ENCODE measurements at regions not wholly inside any gene's neighbourhood (a gene's known extent, or its start where the extent isn't known, plus 50 kb on each side); places are given as distances from the start of the nearest gene placed in this dataset.

DNA sequence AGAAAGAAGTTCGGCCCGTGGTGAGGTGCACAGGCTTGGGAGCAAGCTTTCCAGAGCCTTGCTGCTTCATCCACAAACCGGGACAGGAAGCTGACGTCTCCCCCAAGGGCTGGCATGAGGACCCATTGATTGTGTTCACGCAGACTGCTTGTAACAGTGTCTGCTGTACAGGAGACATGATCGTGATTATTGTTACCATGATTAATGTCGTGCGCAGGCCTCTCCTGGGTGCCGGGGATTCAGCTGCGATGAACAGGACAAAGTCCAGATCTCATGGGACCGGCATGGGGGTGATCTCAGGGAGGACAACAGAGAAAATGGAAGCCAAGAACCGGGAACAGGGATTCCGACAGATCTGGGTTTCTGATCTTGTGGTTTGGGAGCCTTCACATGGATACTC lies 219.9 kb downstream of the BRD1 start:
- no peak for DNase-seq (ENCODE audit: low spot score)

DNA sequence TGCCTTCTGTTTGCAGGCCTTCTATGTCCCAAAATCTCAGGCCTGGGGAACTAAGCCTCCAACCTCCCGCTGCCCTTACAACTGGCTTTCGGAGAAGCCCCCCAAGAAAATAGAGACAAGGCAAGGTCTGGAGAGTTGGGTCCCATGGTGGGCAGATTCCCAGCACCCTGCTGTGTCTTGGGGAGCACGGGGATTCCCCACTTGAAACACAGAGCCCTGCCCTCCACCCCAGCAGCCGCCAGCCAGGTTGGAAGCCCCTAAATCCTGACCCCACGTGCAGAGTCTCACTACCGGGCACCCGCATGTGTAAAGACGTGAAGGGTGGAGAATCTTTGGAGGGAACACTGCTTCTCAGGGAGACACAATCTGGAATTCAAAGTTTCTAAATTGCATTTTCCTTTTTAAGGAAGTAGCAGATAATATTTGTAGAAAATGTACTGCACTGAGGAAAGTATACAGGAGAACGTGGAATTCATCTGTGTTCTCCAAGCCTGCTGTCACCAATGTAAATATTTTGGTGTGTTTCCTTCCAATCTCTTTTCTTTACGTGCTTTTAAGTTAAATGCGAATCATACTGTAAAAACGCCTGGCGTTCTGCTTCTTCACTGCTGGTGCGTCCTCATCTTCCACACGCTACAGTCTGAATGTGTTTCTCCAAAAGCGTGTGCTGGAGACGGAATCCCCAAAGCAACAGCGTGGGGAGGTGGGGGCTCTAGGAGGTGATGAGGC lies 220.9 kb downstream of the BRD1 start:
- DNase-seq (ENCODE audit: low spot score): no peak

DNA sequence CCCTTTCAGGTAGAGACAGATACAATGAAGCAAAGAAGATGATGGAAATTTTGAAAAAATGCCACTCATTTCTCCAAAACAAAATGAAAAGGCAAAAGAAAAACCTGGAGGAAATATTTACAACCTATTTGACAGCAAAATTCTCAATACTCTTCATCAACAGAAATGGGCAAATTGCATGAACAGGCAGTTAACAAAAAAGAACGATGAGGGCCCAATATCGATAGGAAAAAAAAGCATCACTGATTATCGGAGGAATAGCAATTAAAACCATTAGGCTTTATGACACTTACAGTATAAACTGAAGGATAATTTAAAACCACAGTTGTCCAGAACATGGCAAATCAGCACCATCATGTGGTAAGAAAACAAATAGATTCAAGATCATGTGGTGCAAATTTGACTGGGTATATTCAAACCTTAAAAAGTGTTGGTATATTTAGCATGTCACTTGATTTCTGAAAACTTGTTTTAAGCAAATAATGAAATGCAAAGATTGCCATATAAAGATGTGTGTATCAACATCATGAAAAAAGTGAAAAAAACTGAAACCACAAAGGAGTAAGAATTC lies 222.9 kb downstream of the BRD1 start:
- peak; percentile 19 for DNase-seq (ENCODE audit: low spot score)

DNA sequence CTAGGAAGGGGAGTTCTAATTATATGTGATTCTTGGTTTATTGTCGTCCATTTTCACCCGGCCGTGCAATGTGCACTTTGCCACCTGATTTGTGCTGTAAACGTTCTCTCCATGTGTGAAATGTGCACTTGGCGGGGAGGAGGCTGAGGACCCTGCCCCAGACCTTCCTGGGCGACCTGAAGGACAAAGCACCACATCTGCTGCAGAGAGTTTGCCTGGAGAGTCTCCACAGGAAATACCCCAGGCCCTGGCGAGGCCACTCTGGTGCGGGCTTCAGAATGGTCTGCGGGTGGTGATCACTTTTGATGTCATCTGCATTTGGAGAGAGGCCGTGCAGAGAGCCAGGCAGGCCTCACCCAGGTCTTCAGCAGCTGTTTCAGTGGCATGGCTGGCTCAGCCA lies 224.7 kb downstream of the BRD1 start:
- DNase-seq (ENCODE audit: low spot score): no peak

DNA sequence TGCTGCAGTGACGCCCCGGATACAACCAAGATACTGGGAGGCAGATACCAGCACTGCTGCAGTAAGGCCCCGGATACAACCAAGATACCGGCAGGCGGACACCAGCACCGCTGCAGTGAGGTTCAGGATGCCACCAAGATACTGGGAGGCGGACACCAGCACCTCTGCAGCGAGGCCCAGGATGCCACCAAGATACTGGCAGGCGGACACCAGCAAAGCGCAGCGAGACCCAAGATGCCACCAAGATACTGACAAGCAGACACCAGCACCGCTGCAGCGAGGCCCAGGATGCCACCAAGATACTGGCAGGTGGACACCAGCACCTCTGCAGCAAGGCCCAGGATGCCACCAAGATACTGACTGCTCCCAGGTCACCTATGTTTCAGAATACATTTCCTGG lies 225.2 kb downstream of the BRD1 start:
- no peak for DNase-seq (ENCODE audit: low spot score)

DNA sequence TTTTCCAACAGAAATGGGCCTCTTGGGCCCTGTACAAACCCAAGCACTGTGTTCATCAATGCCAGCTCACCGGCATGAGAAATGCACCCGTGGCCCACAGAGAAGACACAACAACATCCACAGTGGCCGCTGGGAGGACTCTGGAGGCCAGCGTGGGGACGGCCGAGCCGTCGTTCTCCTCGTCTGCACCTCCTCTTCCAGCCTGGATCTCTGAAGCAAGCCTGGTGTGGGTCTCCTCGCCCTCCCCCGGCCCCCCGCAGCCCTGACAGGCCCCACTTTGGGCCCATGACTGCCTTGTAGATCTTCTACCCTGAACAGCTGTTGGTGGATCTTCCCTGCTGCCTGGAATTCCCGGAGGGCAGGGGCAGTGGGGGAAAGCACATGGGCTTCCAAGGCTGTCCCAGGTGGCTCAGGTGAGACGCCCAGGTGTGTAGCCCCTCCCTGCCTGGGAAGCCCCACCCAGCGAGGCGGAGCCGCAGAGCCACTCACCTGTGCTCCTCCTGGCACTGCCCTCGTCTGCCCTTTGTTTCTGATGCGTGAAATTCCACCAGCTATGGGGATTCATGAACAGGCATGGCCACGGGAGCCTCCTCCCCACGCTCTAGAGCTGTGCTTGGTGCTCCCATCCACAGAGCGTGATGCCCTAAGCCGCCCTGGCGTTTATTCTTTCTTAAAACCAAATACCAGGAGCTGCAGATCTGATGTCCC lies 225.9 kb downstream of the BRD1 start:
- peak; percentile 6 for DNase-seq (ENCODE audit: low spot score)

DNA sequence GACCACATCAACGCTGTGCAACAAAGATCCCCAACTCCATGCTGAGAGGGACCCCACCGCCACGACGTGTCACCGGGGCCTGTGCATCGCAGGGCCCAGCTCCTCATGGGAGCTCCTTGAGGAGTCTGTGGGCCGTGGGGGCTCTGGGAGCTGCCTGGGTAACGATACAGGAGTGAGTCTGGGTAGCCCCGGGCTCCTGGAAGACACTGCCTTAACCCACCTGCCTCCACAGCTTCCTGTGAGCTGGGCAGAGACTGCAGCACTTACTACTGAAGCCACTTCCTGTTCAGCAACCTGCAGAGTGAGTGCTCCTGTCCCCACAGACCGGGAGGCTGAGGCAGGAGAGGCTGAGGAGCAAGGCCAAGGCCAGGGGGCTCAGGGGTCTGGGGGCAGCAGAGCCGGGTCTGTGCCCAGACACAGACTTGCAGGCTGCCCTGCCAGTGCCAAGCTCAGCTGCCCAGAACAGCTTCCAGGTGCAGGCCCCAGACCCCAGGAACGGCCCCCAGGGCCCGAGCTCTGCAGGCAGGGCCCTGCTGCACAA lies 226.7 kb downstream of the BRD1 start:
- DNase-seq (ENCODE audit: low spot score): no peak

DNA sequence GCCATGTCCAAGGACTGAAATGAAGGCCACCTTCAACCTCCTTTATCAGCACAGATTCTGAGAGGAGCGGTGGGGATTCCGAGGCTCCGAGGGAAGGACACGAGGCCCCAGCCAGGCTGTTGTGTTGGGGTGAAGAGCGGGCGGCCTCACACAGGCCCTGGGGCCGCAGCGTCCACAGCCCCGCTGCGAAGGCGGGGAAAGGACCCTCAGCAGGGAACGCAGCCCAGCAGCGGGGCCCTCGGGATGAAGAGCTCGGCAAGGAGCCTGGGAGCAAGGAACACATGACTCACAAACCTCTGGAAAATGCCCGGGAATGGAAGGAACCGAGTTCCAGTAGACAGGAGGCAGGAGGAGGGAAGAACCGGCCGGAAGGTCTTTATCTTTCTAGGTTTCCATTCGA lies 227.2 kb downstream of the BRD1 start:
- no peak for DNase-seq (ENCODE audit: low spot score)

DNA sequence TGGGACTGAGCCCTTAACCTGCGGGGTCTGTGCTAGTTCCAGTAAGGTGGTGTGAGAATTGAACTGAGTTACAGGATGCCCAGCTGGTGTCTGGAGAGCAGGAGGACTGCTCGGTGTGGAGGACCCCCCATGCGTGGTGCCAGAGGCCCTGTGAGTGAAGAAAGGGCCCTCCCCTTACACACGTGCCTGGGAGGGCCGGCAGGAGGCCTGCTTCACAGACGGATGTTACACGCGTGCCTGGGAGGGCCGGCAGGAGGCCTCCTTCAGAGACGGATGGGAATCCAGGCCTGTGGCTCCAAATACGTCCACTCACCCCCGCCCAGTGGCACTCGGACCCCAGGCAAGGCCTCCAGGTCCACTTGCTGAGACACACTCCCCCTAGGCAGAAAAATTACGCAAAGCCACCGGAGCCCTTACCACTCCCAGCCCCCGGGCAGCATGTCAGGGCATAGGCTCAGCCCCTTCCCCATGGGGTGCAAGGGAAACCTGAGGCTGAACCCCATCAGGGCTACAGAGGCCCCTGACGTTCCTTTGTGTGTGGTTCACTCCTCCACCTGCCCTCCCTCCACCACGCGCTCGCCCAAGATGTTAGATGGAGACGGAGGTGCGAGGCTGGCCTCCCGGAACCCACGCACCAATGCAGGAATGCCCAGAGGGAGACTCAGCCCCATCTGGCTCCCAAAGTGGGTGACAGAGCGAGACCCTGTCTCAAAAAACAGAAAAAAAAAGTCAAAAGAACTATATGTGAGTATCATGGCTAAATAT lies 227.8 kb downstream of the BRD1 start:
- no peak for DNase-seq (ENCODE audit: low spot score)

DNA sequence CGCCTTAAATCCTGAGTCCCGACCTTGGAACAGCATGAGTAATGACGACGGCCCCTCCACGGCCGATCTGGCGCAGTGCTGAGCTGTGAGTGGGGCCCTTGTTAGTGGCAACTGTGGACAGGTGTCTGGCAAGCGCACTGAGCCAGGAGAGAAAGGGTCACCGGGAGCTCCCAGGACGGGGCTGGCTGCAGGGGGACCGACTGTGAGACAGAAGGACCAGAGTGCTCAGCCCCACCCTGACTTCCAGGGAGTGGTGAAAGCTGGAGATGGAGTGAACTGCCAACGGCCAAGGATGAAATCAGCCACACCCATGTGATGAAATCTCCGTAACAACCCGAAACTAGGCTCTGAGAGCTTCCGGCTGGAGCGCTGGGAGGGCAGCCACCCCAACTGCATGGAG lies 228.6 kb downstream of the BRD1 start:
- no peak for DNase-seq (ENCODE audit: low spot score)

DNA sequence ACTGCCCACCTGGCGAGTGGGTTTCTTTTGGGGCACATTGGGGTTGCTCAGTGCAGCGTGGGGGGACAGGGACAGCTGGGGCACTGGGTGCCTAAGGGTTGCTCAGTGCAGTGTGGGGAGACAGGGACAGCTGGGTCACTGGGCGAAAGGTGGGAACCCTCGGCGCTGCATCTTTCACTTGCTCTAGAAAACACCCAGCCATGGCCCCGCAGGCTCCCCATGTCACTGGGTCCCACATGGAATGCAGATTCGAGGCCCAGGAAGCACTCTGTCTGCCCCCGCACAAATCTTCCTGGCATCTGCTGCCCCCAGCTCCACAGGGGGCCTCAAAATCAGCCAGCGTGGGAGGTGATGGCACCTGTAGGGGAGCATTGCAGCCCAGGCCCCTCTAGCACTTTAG lies 229.3 kb downstream of the BRD1 start:
- DNase-seq (ENCODE audit: low spot score): no peak

DNA sequence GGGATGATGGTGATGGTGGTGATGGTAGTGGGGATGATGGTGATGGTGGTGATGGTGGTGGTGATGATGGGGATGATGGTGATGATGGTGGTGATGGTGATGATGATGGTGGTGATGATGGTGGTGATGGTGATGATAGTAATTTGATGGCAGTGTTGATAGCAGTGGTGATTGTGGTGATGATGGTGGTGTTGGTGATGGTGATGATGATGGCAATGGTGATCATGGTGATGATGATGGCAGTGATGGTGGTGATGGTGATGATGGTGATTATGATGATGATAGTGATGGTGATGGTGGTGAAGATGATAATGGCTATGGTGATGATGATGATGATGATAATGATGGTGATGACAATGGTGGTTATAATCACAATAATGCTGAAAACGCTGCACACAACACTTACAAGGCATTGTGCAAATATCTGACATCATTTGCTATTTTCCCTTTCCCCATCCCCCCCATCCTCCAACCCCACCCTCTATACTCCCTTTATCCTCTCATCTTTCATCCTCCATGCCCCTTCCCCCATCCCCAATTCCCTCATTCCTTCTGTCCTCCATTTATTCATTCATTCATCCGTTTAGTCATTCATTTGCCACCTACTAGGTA lies 230.1 kb downstream of the BRD1 start:
- no peak for DNase-seq (ENCODE audit: low spot score)

DNA sequence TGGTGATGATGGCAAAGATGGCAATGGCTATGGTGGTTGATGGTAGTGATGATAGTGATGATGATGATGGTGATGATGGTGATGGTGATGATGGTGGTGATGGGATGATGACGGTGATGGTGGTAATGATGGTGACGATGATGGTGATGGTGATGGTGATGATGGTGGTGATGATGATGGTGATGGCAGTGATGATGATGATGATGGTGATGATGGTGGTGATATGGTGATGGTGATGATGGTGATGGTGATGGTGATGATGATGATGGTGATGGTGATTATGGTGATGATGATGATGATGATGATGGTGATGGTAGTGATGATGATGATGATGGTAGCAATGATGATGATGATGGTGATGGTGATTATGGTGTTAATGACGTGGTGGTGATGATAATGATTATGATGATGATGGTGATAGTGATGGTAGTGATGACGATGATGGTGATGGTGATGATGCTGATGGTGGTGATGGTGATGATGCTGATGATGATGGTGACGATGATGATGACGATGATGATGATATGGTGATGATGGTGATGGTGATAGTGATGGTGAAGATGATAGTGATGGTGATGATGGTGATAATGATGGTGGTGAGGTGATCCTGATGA lies 232.1 kb downstream of the BRD1 start:
- no peak for DNase-seq (ENCODE audit: low spot score)

DNA sequence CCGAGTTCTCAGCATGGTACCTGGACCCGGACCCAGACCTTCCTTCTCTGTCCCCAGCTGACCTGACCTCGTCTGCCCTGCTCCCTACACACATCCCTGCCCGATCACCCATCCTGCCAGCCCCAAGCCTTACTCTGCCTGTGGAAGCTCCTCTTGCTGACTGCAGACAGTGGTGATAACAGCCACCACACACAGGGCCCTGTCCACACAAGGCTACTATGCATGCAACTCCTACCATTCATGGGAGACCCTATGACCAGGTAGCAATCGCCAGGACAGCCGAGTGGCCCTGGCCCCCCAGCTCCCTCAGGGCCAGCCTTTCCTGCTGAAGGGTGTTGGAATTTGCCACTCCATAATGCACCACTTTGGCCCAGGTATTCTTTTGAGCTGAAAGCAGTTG lies 233.6 kb downstream of the BRD1 start:
- no peak for DNase-seq (ENCODE audit: low spot score)

DNA sequence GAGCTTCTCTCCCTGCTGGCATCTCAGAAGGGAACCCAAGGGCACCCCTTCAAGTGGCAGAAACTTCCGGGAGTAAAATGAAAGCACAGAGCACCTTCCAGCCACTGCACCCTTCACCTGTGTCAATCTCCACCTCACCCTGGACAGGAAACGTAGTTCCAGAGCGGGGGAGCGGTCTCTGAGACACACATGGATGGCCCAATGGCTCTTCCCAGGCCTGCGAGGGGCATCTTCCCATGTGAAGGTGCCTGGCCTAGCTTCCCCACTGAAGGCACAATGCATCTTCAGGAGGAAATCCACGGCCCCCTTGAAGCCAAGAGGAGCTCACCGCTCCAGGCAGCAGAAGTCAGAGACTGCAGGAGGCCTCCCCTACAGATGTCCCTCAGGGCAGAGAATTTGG lies 234.2 kb downstream of the BRD1 start:
- no peak for DNase-seq (ENCODE audit: low spot score)

DNA sequence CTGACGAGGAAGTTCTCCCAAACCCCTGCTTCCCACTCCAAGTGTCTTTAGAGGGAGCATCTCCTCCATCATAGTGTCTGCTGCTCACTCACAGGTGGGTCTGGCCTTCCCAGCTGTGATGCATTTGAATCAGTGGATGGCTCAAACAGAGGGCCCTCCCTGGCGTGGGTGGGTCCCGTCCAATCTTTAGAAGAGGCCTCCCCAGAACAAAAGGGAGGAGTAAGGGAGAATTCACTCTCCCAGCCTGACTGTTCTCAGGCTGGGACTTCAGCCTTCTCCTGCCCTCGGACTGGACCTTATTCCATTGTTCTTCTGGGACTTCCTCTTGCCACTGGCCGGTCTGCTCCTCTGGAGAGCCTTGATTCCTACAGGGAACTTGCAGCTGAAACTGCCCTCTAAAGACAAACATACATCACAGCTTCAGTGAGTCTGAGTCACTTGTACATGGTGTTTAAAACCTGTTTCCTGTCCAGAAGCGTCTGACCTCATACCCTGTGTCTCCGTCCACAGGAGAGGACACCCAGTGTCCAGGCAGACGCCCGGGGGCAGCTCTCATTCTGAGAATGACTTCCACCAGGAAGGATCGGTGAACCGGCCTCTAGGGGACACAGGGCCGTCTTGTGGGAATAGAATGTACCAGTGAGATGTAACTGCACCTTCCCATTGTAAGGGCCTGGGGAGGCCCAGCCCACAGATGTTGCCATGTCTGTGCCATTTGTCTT lies 234.7 kb downstream of the BRD1 start:
- DNase-seq (ENCODE audit: low spot score): no peak

DNA sequence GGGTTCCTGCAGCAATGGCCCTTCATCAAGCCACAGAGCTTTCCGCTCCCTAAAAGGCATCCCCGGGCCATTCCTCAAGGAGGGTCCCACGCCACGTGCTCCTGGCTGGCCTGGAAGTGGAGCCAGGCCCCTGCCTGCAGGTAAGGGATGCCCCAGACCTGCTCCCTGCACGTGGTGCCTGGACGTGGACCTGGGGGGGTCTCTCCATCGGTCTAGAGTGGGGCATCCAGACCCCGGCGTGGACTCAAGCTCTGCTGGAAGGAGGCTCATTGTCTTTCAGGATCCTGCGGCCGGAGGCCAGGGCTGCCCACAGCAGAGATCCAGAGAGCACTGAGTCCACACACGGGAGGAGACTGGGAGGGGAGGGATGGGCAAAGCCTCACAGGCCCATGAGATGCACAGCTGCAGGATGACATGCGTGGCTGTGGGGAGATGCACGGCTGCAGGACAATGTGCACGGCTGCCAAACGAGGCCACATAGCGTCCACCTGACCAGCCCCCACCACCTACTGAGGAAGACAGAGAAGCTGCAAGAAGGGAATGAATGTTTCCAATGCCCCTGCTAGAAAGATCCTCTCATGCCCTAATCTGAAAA lies 236.7 kb downstream of the BRD1 start:
- DNase-seq (ENCODE audit: low spot score): no peak

DNA sequence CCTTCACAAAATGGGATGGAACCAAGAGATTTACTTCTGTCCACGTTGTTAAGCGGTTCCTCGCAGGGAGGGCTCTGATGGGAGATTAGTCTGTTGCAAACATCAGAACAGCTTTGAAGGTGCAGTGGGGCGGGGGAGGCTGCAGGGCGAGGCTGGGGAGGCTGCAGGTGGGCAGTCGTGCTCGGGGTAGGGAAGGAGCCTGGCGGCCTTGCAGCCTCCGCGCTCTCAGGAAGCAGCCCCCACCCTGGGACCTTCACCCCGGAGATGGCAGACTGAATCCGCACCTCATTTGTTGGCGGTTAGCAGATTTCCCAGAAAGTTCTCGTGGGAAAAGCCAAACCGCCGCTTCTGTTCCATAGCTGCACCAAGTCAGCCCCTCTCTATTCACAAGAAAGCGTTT lies 237.3 kb downstream of the BRD1 start:
- no peak for DNase-seq (ENCODE audit: low spot score)

DNA sequence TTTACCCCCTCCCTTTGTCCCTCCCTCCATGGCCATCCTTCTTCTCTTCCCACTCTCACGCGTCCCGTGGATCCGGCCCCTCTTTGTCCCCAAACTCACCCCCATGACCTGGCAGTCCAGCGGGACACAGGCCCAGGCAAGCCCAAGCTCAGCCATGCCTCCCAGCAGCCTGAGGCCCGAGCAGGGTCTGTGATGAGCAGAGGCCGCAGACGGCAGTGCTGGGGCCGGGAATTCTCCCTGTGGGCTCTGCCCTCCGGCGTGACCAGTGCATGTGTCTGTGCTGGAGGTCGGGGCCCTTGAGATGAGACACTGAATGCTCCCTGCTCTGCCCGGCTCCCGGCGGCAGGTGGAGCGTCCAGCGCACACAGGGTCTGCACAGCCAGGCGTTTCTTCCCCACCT lies 237.9 kb downstream of the BRD1 start:
- no peak for DNase-seq (ENCODE audit: low spot score)

DNA sequence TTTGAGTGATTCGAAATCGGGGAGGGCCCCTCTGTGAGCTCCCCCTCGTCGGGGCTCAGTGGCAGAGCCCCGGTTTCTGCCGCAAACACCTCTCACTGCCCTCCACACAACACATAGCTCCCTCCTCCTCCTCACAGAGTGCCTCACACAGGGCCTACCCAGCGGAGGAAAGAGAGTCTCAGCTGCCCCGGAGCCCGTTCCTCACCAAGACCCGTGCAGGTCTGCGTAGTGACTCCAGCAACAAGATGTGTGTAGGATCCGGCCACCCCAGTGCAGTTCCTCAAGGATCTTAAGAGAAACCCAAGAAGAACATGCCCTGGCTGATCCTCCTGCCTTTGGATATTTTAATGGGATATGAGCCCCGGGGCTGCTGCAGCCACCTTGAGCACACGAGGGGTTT lies 238.4 kb downstream of the BRD1 start:
- DNase-seq (ENCODE audit: low spot score): no peak

All from HT-29 (cell line).